ENCODE measurements at regions not wholly inside any gene's neighbourhood (a gene's known extent, or its start where the extent isn't known, plus 50 kb on each side); places are given as distances from the start of the nearest gene placed in this dataset.

DNA sequence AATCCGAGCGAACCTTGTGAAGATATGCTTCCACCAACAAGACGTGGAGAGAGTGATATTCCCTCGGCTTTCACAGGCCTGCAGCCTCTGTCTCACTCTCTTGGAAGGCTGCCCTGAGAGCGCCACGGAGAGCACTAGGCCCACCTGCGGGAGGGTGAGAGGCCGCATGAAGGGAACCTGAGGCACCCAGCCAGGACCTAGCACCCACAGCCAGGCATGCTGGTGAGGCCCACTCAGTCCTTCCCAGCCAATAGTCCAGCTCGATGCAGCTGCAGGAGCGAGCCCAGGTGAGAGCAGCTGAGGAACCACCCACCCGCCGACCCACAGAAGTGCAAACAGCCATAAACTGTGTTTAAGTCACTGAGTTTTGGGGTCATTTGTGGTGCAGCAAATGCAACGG, 227.2 kb downstream of the QKI start:
- Histone ChIP-seq H3K27me3 (ENCODE audit: insufficient read depth, low read length) (no peaks in the 10 kb centered on the region), H3K9me3 (ENCODE audit: insufficient read depth, low read depth, low read length) (no peaks in the 10 kb centered on the region), H3K9ac (ENCODE audit: low read depth, low read length) (no peak overlapping the region), H3K4me3 (ENCODE audit: low read length) (no peak overlapping the region), H3K27ac (ENCODE audit: low read depth, low read length) (no peak overlapping the region), H3K36me3 (ENCODE audit: insufficient read depth, low read length) (no peaks in the 10 kb centered on the region), H3K4me1 (ENCODE audit: insufficient read depth, low read length) (no peaks in the 10 kb centered on the region)
- 94% methylated on average over 13 of the region's 13 CpGs for WGBS

DNA sequence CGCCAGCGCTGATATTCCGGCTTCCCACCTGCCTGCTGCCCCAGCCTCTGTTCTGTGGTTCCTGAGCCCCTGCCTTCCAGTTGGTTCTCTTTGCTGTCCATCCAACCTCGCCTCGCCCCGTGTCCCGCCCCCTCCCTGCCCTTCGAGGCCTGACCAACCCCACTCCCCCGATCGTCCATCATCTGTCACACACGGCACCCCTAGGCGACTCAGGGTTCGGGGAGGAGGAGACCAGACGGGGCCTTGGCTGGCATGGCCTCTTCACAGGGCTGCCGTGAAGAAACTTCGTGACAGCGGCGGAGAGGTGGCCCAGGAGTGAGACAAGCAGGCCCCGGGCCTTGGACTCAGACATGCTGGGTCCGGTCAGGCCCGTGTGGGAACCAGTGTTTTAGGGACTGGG, 226.1 kb downstream of the QKI start:
- 95% methylated on average over 21 of the region's 21 CpGs for WGBS
- peaks cover 6% of the 10 kb centered on the region; the same call in 1 of the 2 replicates for H3K4me1 ChIP-seq (ENCODE audit: insufficient read depth, low read length)
- H3K36me3 ChIP-seq (ENCODE audit: insufficient read depth, low read length) = no peaks in the 10 kb centered on the region
- H3K9me3 ChIP-seq (ENCODE audit: insufficient read depth, low read depth, low read length) = no peaks in the 10 kb centered on the region
- no peak overlapping the region for H3K4me3 ChIP-seq (ENCODE audit: low read length)
- no peaks in the 10 kb centered on the region for H3K27me3 ChIP-seq (ENCODE audit: insufficient read depth, low read length)
- no peak overlapping the region for H3K9ac ChIP-seq (ENCODE audit: low read depth, low read length)
- no peak overlapping the region for H3K27ac ChIP-seq (ENCODE audit: low read depth, low read length)

DNA sequence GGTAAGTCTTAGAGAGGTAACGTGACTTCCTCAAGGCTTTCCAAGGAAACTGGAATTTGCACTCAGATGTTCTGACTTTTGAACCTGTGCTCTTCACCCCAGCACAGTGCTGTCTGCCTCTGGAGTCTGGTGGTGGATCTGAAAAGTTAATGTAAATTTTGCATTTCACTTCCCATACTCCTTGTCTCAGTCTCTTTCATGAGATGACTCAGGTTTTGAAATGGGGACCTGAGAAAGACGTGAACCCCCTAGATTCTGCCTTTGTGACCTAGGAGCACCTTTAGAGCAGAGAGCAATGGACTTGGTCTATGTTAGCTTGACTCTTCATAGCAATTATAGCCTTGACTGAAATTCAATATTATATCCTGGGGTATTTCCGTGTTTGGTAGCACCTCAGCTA, 223.0 kb downstream of the QKI start:
- Histone ChIP-seq H3K9me3 (ENCODE audit: insufficient read depth, low read depth, low read length) (no peaks in the 10 kb centered on the region), H3K36me3 (ENCODE audit: insufficient read depth, low read length) (no peaks in the 10 kb centered on the region), H3K27ac (ENCODE audit: low read depth, low read length) (no peak overlapping the region), H3K4me1 (ENCODE audit: insufficient read depth, low read length) (peaks cover 6% of the 10 kb centered on the region; the same call in 1 of the 2 replicates), H3K4me3 (ENCODE audit: low read length) (no peak overlapping the region), H3K27me3 (ENCODE audit: insufficient read depth, low read length) (no peaks in the 10 kb centered on the region), H3K9ac (ENCODE audit: low read depth, low read length) (no peak overlapping the region)
- 80% methylated on average over 3 of the region's 3 CpGs for WGBS

DNA sequence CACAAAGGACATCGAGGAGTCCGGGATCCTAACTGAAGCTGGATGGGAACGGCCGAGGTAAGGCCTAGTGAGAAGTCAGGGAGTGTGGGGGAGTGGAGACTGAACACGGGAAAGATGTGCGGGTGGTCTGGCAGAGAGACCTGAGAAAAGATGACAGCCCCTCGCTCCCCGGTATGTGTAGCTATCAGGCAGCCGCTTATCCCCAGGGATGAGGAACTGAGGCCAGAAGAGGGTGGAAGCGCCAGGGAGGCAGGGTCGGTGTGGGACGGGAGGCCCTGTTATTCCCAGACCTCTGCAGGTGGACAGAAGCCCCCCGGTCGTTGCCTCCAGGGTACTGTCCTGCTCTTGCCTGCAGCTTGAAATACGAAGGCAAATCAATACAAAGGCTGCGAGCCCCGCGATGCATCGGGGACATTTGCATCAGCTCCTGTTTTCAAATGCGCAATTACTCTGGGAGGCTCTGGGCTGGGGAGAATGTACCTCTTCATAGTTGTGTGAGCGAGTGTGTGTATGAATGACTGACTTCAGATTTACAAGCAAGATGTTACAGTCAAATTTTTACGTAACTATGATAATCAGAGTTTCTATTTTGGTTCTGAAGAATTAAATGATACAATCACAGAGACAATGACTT, 221.3 kb downstream of the QKI start:
- H3K9me3 ChIP-seq (ENCODE audit: insufficient read depth, low read depth, low read length) = no peaks in the 10 kb centered on the region
- H3K27me3 ChIP-seq (ENCODE audit: insufficient read depth, low read length) = no peaks in the 10 kb centered on the region
- peaks cover 6% of the 10 kb centered on the region; the same call in 1 of the 2 replicates for H3K4me1 ChIP-seq (ENCODE audit: insufficient read depth, low read length)
- no peak overlapping the region for H3K9ac ChIP-seq (ENCODE audit: low read depth, low read length)
- no peak overlapping the region for H3K4me3 ChIP-seq (ENCODE audit: low read length)
- 61% methylated on average over 22 of the region's 22 CpGs for WGBS
- H3K36me3 ChIP-seq (ENCODE audit: insufficient read depth, low read length) = no peaks in the 10 kb centered on the region
- H3K27ac ChIP-seq (ENCODE audit: low read depth, low read length) = no peak overlapping the region

DNA sequence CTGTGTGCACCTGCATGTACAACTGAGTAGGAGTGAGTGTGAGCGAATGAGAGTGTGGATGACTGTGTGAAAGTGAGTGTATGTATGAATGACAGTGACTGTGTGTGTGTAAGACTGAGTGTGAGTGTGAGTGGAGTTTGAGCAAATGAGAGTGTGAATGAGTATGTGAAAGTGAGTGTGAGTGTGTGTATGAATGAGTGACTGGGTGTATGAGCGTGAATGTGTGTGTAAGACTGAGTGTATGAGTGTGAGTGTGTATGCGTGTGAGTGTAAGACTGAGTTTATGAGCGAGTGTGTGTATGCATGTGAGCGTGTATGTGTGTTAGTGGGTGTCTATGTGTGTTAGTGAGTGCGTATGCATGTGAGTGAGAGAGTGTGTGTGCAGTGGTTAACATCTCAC, 220.8 kb downstream of the QKI start:
- H3K9ac ChIP-seq (ENCODE audit: low read depth, low read length) = no peak overlapping the region
- H3K4me1 ChIP-seq (ENCODE audit: insufficient read depth, low read length) = peaks cover 6% of the 10 kb centered on the region; the same call in 1 of the 2 replicates
- H3K9me3 ChIP-seq (ENCODE audit: insufficient read depth, low read depth, low read length) = no peaks in the 10 kb centered on the region
- WGBS = 94% methylated on average over 6 of the region's 6 CpGs
- H3K27ac ChIP-seq (ENCODE audit: low read depth, low read length) = no peak overlapping the region
- no peaks in the 10 kb centered on the region for H3K27me3 ChIP-seq (ENCODE audit: insufficient read depth, low read length)
- H3K36me3 ChIP-seq (ENCODE audit: insufficient read depth, low read length) = no peaks in the 10 kb centered on the region
- H3K4me3 ChIP-seq (ENCODE audit: low read length) = no peak overlapping the region

DNA sequence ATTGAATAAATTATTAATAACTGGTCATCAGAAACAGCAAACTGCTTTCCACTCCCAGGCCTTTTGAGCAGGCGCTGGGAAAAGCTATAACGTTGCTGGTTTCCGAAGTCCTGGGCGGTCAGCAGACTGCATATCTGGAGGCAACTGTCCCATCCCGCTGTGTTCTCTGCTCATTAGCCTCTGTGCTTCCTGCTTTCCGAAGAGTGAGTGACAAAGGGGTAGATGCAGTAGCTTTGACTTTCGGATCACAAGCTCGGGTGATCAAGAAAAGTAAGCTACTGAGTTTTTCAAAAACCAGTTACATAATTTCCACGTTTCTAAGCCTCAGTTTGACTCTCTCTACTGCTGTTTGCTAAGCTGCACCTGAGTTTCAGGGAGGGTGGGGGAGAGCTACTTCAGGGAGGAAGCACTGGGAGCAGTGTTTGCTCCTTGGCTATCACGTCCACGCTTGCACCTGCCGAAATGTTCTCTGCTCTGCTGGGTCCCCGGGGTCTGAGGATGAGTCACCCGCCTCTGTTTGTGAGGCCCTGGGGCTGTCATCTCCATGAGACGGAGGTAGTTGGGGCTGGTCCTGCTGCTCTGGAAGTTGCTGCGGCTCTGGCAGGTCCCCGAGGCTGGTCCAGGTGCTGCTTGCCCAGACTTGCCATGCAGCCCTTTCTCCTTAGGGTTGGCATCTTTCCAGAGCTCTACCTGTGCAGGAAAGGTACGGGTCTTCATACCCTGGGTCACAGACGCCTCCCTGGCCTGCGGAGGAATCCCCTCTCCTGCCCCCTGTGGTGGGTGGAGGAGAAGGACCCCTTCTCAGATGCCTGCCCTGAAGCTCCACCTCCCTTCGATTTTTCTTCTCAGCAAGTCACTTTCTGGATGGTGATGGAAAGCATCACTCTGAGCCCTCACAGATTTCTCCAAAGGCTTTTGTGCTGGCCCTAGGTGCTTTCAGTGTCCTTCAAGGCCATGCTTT, 220.0 kb downstream of the QKI start:
- H3K27ac ChIP-seq (ENCODE audit: low read depth, low read length) = no peak overlapping the region
- peaks cover 6% of the 10 kb centered on the region; the same call in 1 of the 2 replicates for H3K4me1 ChIP-seq (ENCODE audit: insufficient read depth, low read length)
- H3K36me3 ChIP-seq (ENCODE audit: insufficient read depth, low read length) = no peaks in the 10 kb centered on the region
- no peak overlapping the region for H3K4me3 ChIP-seq (ENCODE audit: low read length)
- H3K27me3 ChIP-seq (ENCODE audit: insufficient read depth, low read length) = no peaks in the 10 kb centered on the region
- no peak overlapping the region for H3K9ac ChIP-seq (ENCODE audit: low read depth, low read length)
- 81% methylated on average over 20 of the region's 21 CpGs for WGBS
- H3K9me3 ChIP-seq (ENCODE audit: insufficient read depth, low read depth, low read length) = 0 out of 2 replicates have a peak, but pooled peaks cover 6% of the 10 kb centered on the region

DNA sequence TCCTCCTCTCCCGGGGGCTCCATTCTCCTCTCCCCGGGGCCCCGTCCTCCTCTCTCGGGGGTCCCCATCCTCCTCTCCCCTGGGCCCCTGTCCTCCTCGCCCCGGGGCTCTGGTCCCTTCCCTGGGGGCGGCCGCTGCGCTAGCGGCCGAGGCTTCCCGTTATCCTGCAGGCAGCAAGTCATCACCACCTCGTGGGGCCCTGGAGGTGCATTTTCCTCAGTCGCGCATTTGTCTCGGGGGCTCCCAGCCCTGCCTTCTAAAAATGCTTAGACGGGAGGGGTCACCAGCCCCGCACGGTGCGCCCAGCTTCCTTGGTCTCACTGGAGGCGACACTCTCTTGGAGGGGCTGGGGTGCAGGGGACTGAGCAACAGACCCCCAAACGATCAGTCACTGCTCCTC, 216.5 kb downstream of the QKI start:
- Histone ChIP-seq H3K4me1 (ENCODE audit: insufficient read depth, low read length) (peaks cover 4% of the 10 kb centered on the region; the same call in 1 of the 2 replicates), H3K9me3 (ENCODE audit: insufficient read depth, low read depth, low read length) (0 out of 2 replicates have a peak, but pooled peaks cover 6% of the 10 kb centered on the region), H3K9ac (ENCODE audit: low read depth, low read length) (no peak overlapping the region), H3K36me3 (ENCODE audit: insufficient read depth, low read length) (no peaks in the 10 kb centered on the region), H3K4me3 (ENCODE audit: low read length) (no peak overlapping the region), H3K27me3 (ENCODE audit: insufficient read depth, low read length) (no peaks in the 10 kb centered on the region), H3K27ac (ENCODE audit: low read depth, low read length) (no peak overlapping the region)
- WGBS = 96% methylated on average over 22 of the region's 22 CpGs

DNA sequence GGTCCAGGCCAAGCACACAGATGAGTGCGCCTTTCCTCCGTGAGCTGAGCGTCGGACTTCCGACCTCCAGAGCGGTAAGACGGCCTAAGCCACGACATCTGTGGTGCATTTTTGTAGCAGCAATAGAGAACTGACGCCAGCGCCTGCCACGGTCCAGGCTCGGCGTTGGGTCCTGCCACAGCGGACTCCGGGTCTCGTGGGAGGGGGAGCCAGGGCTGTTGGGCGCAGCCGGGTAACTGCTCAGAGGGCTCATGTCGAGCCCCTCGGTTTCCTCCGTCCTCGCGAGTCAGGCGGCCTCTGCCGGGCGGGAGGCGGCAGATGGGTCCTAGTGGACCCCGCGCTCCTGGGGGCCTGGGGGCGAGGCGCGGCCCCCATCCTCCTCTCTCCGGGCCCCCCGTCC, 216.1 kb downstream of the QKI start:
- Histone ChIP-seq H3K27ac (ENCODE audit: low read depth, low read length) (no peak overlapping the region), H3K36me3 (ENCODE audit: insufficient read depth, low read length) (no peaks in the 10 kb centered on the region), H3K4me1 (ENCODE audit: insufficient read depth, low read length) (no peaks in the 10 kb centered on the region), H3K9me3 (ENCODE audit: insufficient read depth, low read depth, low read length) (0 out of 2 replicates have a peak, but pooled peaks cover 6% of the 10 kb centered on the region), H3K27me3 (ENCODE audit: insufficient read depth, low read length) (no peaks in the 10 kb centered on the region), H3K9ac (ENCODE audit: low read depth, low read length) (no peak overlapping the region), H3K4me3 (ENCODE audit: low read length) (no peak overlapping the region)
- 97% methylated on average over 34 of the region's 34 CpGs for WGBS

DNA sequence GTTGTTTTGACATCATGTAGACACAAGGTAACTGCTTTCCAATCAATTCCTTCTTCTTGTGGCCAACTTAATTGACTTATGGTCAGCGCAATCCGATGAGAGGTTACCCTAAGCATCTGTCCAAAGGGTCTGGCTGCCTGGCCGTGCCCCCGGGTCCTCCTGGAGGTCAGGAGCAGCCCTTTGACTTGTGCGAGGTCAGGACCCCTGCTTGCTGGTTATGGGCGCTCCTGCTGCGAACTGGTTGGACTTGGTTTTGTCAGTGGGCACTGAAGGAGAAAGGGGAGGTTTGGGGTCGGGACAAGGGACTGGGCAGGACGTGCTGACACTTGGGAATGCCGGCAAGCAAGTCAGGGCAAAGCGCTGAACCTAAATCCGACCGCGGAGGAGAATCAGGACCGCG, 215.6 kb downstream of the QKI start:
- no peak overlapping the region for H3K9ac ChIP-seq (ENCODE audit: low read depth, low read length)
- 0 out of 2 replicates have a peak, but pooled peaks cover 6% of the 10 kb centered on the region for H3K9me3 ChIP-seq (ENCODE audit: insufficient read depth, low read depth, low read length)
- H3K4me1 ChIP-seq (ENCODE audit: insufficient read depth, low read length) = no peaks in the 10 kb centered on the region
- no peak overlapping the region for H3K27ac ChIP-seq (ENCODE audit: low read depth, low read length)
- no peaks in the 10 kb centered on the region for H3K36me3 ChIP-seq (ENCODE audit: insufficient read depth, low read length)
- H3K27me3 ChIP-seq (ENCODE audit: insufficient read depth, low read length) = no peaks in the 10 kb centered on the region
- H3K4me3 ChIP-seq (ENCODE audit: low read length) = no peak overlapping the region
- 95% methylated on average over 16 of the region's 16 CpGs for WGBS

Data from HUES64 (cell line).